ENCODE measurements at regions not wholly inside any gene's neighbourhood (a gene's known extent, or its start where the extent isn't known, plus 50 kb on each side); places are given as distances from the start of the nearest gene placed in this dataset.

DNA sequence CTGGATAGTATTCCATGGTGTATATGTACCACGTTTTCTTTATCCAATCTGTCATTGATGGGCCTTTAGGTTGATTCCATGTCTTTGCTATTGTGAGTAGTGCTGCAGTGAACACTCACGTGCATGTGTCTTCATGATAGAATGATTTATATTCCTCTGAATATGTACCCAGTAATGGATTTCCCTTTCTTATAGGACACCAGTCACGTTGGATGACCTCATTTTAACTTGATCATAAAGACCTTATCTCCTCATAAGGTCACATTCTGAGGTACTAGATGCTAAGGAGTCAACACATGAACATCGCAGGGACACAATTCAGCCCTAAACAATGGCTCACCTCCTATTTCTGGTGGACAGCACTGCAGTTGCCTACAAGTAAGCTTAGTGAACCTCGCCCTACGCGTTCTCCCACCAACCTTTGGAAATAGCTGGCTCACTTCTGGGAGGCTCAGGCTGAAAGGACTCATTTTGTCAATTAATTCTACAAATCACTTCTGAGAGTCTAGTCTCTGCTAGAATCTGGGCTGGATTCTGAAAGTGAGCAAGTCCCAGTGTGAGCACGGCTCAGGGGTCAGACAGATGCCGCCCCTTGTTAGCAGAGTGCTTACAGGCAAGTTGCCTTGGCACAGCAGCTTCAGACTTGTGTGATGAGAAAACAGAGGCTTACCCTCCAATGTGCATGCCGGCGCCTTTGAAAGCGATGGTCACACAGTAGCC, 183.8 kb upstream of the GSC start:
- DNase-seq = no peak

DNA sequence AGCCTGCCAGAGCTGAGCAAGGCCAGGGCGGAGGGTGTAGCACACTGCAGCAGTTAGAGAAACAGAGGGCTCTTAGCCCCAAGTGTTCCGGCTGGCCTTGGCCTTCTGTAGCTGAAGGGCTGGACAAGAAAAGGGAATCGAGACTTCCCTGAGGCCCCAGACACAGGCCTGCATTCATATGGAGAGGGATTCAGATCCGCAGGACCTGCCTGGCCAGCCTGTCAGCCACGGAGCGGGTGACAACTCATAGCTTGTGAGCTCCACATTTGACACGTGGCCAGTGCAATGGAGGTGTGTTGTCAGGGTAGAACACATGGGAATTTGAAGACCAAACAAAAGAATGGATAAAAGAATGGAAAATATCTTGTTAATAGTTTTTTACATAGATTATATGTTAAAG, 182.2 kb upstream of the GSC start:
- no peak for DNase-seq

DNA sequence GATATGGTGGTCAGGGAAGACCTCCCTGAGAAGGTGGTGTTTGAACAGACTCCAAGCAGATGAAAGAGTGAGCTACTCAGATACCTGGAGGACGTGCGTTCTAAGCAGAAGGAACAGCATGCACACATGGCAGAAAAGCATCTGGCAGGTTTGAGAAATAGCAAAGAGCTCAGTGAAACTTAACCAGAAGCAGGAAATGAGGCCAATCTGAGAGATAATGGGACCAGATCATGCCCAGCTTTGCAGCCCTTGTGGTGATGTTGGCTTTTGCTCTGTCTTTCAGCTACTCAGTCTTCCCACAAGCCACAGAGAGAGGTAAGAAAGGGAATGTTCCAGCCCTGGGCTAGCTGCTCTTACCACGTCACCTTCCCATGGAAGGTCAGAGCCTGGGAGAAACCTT, 176.3 kb upstream of the GSC start:
- no peak for DNase-seq

DNA sequence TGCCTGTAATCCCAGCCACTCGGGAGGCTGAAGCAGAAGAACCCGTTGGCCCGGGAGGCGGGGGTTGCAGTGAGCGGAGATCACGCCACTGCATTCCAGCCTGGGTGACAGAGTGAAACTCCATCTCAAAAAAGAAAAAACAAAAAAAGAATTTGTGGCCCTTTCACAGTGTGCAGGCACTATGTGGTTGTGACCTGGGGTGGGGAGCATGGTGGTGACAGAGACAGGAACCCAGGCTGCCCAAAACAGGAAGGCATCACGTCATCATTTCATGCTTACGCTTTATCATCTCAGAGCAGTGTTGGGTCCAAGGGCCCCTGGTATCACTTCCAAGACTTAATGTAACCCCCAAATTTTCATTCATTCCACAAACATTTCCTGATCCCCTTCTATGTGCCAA, 175.7 kb upstream of the GSC start:
- DNase-seq = no peak

DNA sequence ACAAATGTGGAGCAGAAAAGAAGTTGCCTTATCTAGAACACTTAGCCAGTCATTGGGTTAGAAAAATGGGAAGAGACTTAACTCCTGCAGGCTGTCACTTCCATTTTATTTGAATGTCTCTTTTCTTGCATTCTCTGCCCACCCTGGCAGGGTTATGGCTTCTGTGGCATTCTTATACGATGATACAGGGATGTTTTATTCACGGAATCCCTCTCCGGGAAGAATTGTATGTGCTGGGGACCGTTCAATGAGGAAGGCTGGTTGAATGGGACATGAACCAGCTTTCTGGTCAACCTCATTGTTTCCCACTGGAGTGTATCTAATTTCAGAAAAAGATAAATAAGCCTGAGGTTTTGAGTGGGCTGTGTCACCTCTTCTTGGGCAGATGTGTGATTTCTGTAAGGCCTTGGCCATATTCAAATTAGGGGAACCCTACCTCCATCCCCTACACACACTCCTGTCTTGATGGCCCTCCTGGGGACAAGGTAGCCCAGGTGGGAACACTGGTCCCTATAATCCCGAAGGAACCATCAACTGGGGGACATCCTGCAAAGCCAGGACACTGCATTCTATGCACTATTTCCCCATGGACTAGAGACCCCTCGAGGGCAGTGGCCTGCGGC, 174.8 kb upstream of the GSC start:
- no peak for DNase-seq

DNA sequence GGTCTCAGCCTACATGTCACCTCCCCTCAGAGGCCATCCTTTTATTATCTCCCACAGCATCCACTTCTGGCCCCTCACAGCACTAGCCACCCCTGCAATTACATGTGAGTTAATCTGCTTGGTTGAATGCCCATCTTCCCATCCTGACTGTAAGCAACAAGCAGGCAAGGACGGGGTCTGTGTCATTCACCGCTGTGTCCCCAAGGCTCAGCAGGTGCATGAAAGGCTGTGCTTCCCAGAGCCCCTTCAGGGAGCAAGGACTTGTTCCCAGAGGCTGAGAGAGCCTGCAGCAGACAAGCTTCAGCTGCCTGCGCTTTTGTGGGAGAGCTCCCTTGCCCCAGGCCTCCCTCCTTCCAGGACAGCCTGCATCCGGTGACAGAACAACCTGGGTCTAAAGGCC, 172.7 kb upstream of the GSC start:
- DNase-seq = no peak

DNA sequence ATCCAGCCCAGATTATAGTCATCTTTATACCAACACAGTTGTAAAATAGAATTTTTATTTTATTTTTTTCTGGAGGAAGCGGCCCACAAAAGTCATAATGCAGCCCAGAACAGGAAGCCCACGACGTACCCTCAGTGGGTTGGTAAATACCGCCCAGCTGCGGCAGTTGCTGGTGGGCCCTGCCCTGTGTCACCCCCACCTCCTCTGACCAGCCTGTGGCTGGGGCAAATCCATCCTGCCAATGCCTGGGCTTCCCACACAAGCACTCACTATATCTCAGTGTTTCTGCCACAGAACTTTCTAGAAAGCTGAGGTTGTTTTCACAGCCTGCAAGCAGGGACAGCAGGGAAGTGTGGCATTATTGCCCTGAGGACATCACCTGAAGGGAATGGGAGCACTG, 171.4 kb upstream of the GSC start:
- DNase-seq = no peak

DNA sequence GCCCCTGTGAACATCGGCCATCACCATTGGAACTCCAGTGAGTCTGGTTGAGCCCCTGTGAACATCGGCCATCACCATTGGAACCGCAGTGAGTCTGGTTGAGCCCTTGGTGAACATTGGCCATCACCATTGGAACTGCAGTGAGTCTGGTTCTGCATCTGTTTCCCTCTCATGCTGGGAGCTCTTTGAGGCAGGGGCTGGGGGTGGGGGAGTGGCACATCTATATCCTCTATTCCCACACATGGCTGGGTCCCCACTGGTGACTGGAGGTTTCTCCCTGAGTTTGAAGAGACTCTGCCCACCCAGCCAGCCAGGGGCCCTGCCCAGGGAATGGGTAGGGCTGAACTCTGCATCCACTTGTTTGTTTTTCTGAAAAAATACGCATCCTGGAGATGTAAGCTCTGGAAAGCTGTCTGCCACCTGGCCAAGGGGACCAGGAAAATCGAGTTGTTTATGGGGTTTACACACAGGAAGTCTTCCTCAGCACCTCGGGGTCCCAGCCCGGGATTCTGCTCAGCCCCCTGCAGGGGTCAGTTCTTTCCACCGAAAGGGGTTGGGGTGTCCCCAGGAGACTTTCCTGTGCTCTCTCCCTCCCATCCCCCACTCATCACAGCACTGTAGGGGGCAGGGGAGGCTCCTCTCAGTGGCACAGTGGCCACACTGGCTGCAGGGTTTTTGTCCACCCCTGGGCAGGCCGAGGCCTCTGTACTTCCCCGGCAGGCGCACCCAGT, 170.5 kb upstream of the GSC start:
- DNase-seq = no peak

DNA sequence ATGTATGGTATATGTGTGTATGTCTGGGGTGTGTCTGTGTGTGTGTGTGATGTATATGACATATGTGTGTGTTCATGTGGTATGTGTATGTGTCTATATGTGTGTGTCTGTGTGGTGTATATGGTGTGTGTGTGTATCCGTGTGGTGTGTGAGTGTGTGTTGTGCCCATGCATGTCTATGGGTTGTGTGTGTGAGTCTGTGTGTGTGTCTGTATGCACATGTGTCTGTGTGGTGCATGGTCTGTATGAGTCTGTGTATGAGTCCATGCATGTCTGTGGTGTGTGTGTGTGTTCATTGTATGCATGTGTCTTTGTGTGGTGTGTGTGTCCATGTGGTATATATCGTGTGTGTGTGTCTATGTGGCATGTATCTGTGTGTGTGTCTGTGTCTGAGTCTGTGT, 168.1 kb upstream of the GSC start:
- DNase-seq = no peak

DNA sequence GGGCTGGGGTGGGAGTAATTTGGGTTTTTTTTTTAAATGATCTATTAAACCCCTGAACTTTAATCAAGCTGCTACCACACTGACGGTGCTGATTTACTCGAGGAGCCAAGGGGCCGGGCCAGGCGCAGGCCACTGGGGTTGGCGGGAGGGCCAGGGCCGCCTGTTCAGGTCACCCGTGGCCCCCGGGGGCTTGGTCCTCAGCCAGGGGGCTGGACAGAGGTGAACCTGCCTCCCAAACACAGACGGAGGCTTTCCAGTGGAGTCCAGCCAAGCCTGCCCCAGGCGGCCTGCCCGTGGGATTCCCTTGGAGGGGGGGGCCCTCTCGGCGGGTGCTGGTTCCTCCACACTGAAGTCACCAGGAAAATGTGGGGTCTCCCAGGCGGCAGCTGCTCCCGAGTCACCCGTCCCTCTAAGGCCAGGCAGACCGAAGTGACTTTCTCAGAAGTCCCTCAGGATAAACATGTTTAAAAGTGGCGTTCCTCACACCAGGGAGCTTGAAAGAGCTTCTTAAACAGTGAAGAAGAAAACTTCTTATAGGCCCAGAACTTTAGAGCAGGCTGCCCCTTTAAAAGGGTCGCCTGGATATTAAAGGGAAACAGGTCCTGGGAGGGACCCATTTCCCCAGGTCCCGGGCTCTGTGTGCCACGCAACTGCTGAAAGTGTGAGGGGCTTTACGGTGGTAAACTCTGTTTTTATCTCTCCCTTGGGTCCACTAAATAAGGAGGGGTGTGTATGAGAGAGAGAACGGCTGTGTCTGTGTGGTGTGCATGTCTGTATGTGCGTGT, 167.2 kb upstream of the GSC start:
- peak; percentile 67 for DNase-seq

DNA sequence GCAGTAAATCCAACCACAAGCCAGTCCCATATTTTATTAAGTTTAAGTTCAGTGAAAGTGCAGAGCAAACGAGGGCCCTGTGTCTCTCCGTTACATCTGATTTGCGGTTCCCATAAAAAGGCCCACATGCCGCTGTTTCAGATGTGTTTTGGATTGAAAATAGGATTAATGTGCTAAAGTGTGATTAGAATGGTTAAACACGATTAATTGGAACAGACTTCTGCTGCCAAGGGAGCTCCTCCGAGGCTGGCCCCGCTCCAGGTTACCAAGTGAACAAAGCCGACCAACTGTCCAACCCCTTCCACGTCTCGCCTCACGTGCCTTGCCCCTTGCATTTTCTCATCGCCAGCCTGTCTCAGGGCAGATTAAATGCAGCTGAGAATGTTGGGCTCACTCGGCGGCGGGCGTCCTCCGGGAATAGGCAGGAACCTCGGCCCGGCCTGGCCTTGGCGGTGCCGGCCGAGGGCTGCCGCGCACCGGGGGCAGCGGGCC, 166.5 kb upstream of the GSC start:
- no peak for DNase-seq

DNA sequence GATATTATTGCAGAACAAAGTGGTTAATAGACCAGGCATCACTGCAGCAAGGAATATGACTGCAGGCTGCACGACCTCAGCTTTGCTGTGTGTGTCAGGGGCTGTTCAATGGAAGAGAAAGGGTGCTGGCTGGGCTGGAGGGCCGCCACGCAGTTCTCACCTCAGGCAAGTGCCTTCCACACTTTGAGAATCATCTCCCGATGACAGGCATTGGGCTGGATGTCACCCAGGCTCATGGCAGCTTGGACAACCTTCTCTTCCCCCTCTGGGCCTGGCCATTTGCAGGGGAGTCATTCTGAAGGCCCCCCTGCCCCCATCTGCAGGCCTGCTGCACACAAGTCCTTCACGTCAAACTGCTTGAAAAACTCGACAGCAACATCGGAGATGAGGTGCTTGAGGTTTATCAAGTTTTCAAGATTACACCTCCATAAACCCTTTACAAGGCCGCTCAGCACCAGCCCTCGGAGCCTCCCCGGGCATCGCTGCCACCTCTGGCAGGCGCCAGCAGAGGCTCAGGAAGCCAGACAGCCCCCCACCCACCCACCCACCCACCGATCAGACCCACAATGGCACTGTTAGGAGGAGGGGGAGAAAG, 165.9 kb upstream of the GSC start:
- no peak for DNase-seq

DNA sequence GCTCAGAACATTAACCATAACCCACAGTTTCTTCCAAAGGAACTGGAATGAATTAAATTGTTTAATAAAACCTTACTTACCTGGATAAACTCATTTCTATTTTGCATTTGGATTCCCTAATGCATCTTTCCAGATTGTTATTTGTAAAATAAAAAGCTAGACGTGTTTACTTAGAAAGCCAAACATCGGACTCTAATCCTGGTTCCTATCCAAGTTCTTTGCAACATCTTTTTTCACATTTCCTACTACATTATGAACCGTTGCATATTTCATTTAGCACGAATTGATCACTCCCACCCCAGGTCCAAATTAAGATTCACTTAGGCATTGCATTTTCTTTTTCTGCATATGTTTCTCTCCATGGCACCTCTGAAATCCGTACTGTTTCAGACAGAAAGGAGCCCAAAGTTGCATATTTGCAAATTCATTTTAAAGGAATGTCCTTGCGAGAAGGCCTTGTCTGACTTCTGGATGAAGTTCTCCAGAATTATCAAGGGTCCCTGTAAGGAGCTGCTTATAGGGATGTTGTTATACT, 164.4 kb upstream of the GSC start:
- DNase-seq = no peak

DNA sequence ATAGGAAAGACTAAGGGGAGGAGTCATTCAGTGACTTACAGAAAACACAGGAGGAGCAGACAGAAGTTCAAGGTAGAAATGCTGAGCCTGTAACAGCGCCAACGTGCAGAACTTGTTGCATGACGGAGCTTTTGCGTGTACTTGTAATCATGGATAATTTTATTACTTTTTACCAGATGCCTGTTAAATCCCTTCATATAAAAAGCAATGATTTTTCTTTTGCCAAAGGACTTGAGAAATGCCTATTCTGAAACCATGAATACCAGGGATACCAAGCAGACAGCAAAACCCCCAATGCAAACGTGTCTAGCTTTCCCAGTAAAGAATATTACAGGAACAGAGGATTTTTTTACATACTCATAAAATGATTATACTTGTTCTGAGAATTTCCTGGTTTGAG, 163.6 kb upstream of the GSC start:
- DNase-seq = no peak

DNA sequence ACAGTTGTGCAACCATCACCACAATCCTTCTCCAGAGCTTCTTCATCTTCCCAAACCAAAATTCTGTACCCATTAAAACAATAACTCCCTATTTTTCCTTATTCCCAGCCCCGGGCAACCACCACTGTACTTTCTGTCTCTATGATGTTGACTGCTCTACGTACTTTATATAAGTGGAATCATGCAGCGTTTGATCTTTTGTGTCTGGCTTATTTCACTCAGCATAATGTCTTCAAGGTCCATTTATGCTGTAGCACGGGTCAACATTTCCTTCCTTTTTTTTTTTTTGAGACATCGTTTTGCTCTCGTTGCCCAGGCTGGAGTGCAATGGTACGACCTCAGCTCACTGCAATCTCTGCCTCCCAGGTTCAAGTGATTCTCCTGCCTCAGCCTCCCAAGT, 162.7 kb upstream of the GSC start:
- no peak for DNase-seq

DNA sequence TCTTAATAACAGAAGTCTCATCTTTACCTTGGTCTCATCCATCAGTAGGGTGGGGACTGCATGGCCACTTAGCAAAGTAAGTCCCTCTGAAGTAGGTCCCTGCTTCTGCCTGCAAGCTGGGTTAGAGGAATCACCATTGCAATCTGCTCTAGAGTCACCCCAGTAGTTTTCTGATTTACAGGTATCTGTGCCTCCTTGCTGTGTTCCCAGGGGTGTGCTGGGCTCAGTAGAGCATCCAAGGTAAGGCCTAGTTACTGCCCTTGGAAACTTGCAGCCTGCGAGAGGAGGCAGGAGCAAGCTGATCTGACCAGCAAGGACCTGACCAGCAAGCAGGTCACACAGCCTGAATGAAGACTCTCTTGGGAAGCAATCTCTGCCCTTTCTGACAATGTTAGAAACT, 160.8 kb upstream of the GSC start:
- no peak for DNase-seq

DNA sequence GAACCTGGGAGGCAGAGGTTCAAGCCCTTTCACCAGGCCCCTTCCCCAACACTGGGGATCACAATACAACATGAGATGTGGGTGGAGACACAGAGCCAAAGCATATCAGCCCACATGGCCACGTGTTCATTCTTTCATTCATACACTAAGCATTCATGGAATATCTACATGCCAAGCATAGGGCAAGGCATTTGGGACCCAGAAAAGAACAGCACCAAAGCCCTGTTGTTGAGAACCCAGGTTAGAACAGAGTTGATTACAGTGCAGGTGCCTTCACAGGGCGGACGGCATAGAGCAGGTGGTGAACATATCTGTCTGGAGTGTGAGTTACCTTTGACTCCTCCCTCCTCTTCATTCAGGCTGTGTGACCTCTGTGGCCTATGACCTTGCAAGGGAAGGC, 159.4 kb upstream of the GSC start:
- no peak for DNase-seq

DNA sequence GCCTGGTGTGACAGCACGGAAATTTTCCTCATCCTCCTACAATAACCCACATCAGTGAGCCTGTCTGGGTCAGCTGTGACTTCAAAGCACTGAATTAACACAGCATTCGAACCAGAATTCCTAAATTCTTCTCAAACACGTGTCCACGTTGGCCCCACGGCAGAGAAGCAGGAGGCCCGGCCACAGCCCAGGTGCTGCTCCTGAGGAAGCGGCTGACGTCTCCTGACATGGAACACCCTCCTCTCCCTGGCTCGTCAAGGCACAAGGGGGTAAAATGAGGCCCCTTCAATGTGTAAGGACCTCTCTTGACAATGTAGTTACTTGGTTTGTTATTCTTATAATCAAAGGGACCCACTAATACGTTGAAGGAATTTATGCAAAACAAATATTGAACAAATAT, 156.3 kb upstream of the GSC start:
- DNase-seq = no peak

DNA sequence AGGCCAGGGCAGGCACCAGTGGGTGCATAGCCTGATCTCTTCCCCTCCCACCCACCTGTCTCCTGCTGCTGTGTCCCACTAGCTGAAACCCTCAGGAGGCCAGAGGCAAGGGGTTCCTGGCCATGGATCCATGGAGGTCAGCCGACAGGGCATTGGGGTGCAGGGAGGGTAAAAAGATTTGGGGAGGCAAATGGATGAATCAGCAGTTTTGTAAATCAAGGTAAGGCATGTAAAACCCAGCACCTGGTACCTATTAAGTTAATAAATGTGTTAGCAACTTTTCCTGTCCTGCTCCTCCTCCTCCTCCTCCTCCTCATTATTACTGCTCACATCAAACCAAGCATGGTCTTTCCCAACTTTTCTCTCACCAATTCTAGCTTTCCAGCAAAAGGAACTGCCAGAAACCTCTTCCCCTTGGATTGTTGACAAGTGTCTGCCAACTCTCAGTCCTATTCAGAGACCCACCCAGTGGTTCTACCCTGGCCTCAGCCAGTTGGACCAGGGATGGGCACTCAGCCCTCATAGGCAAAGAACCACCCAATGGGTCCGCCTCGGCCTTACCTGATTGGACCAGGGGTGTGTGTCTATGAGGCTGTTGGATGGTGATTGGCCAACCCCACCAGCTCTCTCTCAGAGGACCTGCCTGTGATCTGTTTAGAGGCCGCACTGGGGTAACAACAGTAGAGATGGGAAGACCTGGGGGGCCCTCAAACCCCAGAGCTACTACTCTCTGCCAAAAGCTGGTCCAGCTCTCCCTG, 155.7 kb upstream of the GSC start:
- DNase-seq = no peak

DNA sequence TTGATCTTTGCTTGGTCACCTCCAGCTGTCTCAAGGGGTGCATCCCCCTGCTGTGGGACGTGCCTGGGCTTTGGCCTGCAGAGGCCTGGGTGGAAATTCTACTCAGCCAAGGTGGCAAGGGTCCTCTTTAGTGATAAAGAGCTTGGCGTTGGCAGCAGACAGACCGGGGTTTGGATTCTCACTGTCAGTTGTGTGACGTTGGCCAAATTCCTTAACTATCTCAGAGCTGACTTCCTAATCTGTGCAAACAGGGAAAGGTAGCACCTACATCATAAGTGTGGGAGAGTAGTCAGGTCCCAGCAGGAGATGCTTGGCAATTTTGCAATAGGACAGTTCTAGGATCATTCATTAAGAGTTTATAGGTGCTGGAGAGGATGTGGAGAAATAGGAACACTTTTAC, 154.3 kb upstream of the GSC start:
- DNase-seq = no peak

DNA sequence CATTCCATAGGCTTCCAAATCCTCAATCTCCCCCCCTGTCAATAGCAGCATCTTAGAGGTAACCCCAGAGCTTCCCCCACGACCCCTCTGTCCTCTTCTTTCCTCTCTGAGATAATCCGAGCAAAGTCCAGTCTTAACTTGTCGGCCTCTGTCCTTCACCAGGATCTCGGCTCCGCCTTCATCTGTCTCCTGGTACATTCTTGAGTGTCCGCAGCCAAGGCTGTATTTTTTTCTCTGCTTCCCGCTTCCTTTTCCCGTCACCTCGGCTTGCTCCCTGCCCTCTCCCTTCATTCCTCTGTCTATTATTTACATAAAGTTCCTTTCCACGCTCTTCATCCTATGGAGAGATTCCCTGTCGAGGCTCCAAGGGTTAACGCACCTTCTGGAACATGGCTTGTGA, 153.9 kb upstream of the GSC start:
- no peak for DNase-seq

All from right kidney (tissue), 1 donor.